H1 (cell line): ENCODE measurements at regions not wholly inside any gene's neighbourhood (a gene's known extent, or its start where the extent isn't known, plus 50 kb on each side); places are given as distances from the start of the nearest gene placed in this dataset.

ENCODE experiments used
- CTCF ChIA-PET: fragments of 300-600 bp; sonication (Branson Sonifier 250); formaldehyde crosslinking; loops from one replicate; lab custom pipeline; 2021; ENCODE audit not compliant: partially characterized antibody; lab: Charles Lee
- POLR2A ChIA-PET: fragments of 300-600 bp; sonication (Branson Sonifier 250); formaldehyde crosslinking; loops from one replicate; lab custom pipeline; 2021; ENCODE audit warnings: inconsistent platforms; ENCODE audit not compliant: partially characterized antibody; lab: Charles Lee
- DNase-seq, 2 experiments: peaks; one replicate each; pipeline versions ENCODE4 v3.0.0 to v3.0.0-alpha.2; 2010 to 2022; ENCODE audit warnings: low spot score in 2 of 2, low read depth in 1 of 2, mixed read lengths in 1 of 2
- FAIRE-seq: peaks from 2 replicates; lab custom pipeline; 2011; peaks lifted over from hg19 to GRCh38; lab: Jason Lieb, UNC
- H2AFZ ChIP-seq: 2 replicates; pipeline ENCODE4 v1.8.1; 2012; ENCODE audit warnings: low read length, inconsistent platforms
- H2AK5ac ChIP-seq: 2 replicates; pipeline ENCODE4 v1.6.1; 2013; ENCODE audit warnings: low read depth, low read length
- H2BK120ac ChIP-seq: replicated peaks from 2 replicates; pipeline ENCODE3; 2013; ENCODE audit warnings: low read depth, low read length, inconsistent platforms
- H2BK12ac ChIP-seq: 2 replicates; pipeline ENCODE4 v1.6.1; 2013; ENCODE audit warnings: low read depth, low read length
- H2BK15ac ChIP-seq: 2 replicates; pipeline ENCODE4 v1.6.1; 2013; ENCODE audit warnings: low read length
- H2BK20ac ChIP-seq: 2 replicates; pipeline ENCODE4 v1.6.1; 2013; ENCODE audit warnings: low read length
- H2BK5ac ChIP-seq: 2 replicates; pipeline ENCODE4 v1.6.1; 2013; ENCODE audit warnings: low read depth, low read length
- H3K14ac ChIP-seq: 2 replicates; pipeline ENCODE4 v1.6.1; 2013; ENCODE audit warnings: inconsistent platforms; ENCODE audit not compliant: insufficient read length
- H3K18ac ChIP-seq: 2 replicates; pipeline ENCODE4 v1.6.1; 2013; ENCODE audit warnings: low read length; ENCODE audit errors: extremely low read depth
- H3K23ac ChIP-seq: 2 replicates; pipeline ENCODE4 v1.6.1; 2013; ENCODE audit warnings: inconsistent platforms; ENCODE audit not compliant: insufficient read length
- H3K23me2 ChIP-seq: 2 replicates; pipeline ENCODE4 v1.6.1; 2013; ENCODE audit warnings: low read depth, low read length
- H3K27ac ChIP-seq: 2 replicates; pipeline ENCODE4 v1.6.1; 2011; ENCODE audit warnings: low read depth, low read length, inconsistent platforms
- H3K27me3 ChIP-seq, 4 experiments: replicated peaks in 1 of 4; 1 replicate in 1 of 4; 2 replicates in 3 of 4; pipeline versions ENCODE4 v1.6.1 to v1.8.1; 2011 to 2013; ENCODE audit warnings: low read length in 3 of 4, mild to moderate bottlenecking in 3 of 4, inconsistent platforms in 2 of 4, mixed read lengths in 2 of 4, moderate library complexity in 1 of 4; ENCODE audit not compliant: control insufficient read depth in 3 of 4, insufficient read depth in 3 of 4; ENCODE audit errors: extremely low read depth in 1 of 4
- H3K36me3 ChIP-seq, 4 experiments: 2 replicates each; pipeline versions ENCODE4 v1.6.1 to v1.8.1; 2011 to 2013; ENCODE audit warnings: mild to moderate bottlenecking in 4 of 4, low read length in 3 of 4, moderate library complexity in 2 of 4, control low read depth in 1 of 4, inconsistent platforms in 1 of 4; ENCODE audit not compliant: insufficient read depth in 4 of 4, control insufficient read depth in 2 of 4
- H3K4ac ChIP-seq: replicated peaks from 2 replicates; pipeline ENCODE3; 2013; ENCODE audit warnings: low read length, low read depth, mixed read lengths, inconsistent platforms; ENCODE audit not compliant: insufficient read length
- H3K4me1 ChIP-seq, 4 experiments: replicated peaks in 1 of 4; 1 replicate in 1 of 4; 2 replicates in 3 of 4; pipeline versions ENCODE4 v1.6.1 to v1.8.1; 2011 to 2013; ENCODE audit warnings: low read length in 3 of 4, inconsistent platforms in 2 of 4, mixed read lengths in 1 of 4; ENCODE audit not compliant: insufficient read depth in 4 of 4, control insufficient read depth in 3 of 4
- H3K4me2 ChIP-seq, 2 experiments: 2 replicates each; pipeline versions ENCODE4 v1.6.1 to v1.8.1; 2011 to 2013; ENCODE audit warnings: low read depth in 2 of 2, low read length in 2 of 2, control low read depth in 1 of 2, inconsistent platforms in 1 of 2, mild to moderate bottlenecking in 1 of 2; ENCODE audit not compliant: insufficient read depth in 1 of 2
- H3K4me3 ChIP-seq, 4 experiments: fragments of 200-600, 300-600 bp in 1 of 4; sonication (generic), shearing (Covaris generic), sonication (Bioruptor Twin) in 1 of 4; 2 replicates each; pipeline versions ENCODE4 v1.5.1 to v1.8.1; 2011 to 2016; ENCODE audit warnings: low read length in 4 of 4, low read depth in 3 of 4, control low read depth in 2 of 4, inconsistent platforms in 2 of 4, mild to moderate bottlenecking in 2 of 4, mixed read lengths in 1 of 4, moderate library complexity in 1 of 4; ENCODE audit not compliant: insufficient read depth in 2 of 4; ENCODE audit errors: extremely low read depth in 1 of 4
- H3K56ac ChIP-seq: replicated peaks from 2 replicates; pipeline ENCODE3; 2013; ENCODE audit warnings: low read depth, mild to moderate bottlenecking, mixed read lengths, low read length, inconsistent platforms; ENCODE audit not compliant: insufficient read length
- H3K79me1 ChIP-seq: 2 replicates; pipeline ENCODE4 v1.6.1; 2013; ENCODE audit warnings: low read depth, low read length, control low read depth
- H3K79me2 ChIP-seq, 2 experiments: 2 replicates each; pipeline versions ENCODE4 v1.6.1 to v1.8.1; 2012 to 2013; ENCODE audit warnings: low read length in 2 of 2, mild to moderate bottlenecking in 2 of 2, inconsistent platforms in 1 of 2; ENCODE audit not compliant: insufficient read depth in 2 of 2, control insufficient read depth in 1 of 2
- H3K9ac ChIP-seq, 4 experiments: replicated peaks in 1 of 4; 1 replicate in 1 of 4; 2 replicates in 3 of 4; pipeline versions ENCODE4 v1.6.1 to v1.8.1; 2011 to 2013; ENCODE audit warnings: low read depth in 3 of 4, low read length in 3 of 4, control low read depth in 2 of 4, mild to moderate bottlenecking in 2 of 4, moderate library complexity in 2 of 4, inconsistent platforms in 1 of 4; ENCODE audit errors: extremely low read depth in 1 of 4
- H3K9me3 ChIP-seq, 2 experiments: 2 replicates each; pipeline versions ENCODE4 v1.6.1 to v1.8.1; 2012 to 2013; ENCODE audit warnings: mild to moderate bottlenecking in 2 of 2, moderate library complexity in 2 of 2, control low read depth in 1 of 2, inconsistent platforms in 1 of 2, low read depth in 1 of 2, low read length in 1 of 2, mixed read lengths in 1 of 2; ENCODE audit not compliant: insufficient read depth in 2 of 2
- H4K20me1 ChIP-seq, 2 experiments: replicated peaks in 1 of 2; 2 replicates each; pipeline versions ENCODE3 to v1.8.1; 2011 to 2013; ENCODE audit warnings: inconsistent platforms in 2 of 2, low read length in 2 of 2, mild to moderate bottlenecking in 1 of 2; ENCODE audit not compliant: insufficient read depth in 2 of 2, control insufficient read depth in 1 of 2
- H4K5ac ChIP-seq: 2 replicates; pipeline ENCODE4 v1.6.1; 2013; ENCODE audit warnings: low read length, low read depth, mixed read lengths, inconsistent platforms; ENCODE audit not compliant: insufficient read length
- H4K8ac ChIP-seq: 2 replicates; pipeline ENCODE4 v1.8.0; 2013; ENCODE audit warnings: mild to moderate bottlenecking, moderate library complexity, low read length, inconsistent platforms; ENCODE audit not compliant: insufficient read depth; ENCODE audit errors: extremely low read depth
- H4K91ac ChIP-seq: replicated peaks from 2 replicates; pipeline ENCODE3; 2013; ENCODE audit warnings: low read length, mixed read lengths, inconsistent platforms; ENCODE audit not compliant: insufficient read length
- BACH1 ChIP-seq: IDR thresholded peaks from 2 replicates; pipeline ENCODE4 v1.6.1; 2012; ENCODE audit warnings: low read length, improper control_type of control experiment
- BRCA1 ChIP-seq: IDR thresholded peaks from 2 replicates; pipeline ENCODE4 v1.6.1; 2012; ENCODE audit warnings: low read depth, low read length, improper control_type of control experiment
- CBX5 ChIP-seq: fragments of 300-800, 300-1000 bp; sonication (generic); IDR thresholded peaks from 2 replicates; pipeline ENCODE4 v1.7.1; 2016; ENCODE audit warnings: antibody characterized with exemption, low read length, low read depth
- HDAC6 ChIP-seq: IDR thresholded peaks from one replicate; pipeline ENCODE4 v1.7.1; 2012; ENCODE audit warnings: low read depth, mild to moderate bottlenecking, inconsistent platforms, low read length, moderate library complexity
- JUND ChIP-seq: IDR thresholded peaks from 2 replicates; pipeline ENCODE4 v1.6.1; 2011; ENCODE audit warnings: mild to moderate bottlenecking, improper control_type of control experiment, low read length
- KDM1A ChIP-seq: fragments of 200-600, 300-600 bp; sonication (generic); IDR thresholded peaks from 2 replicates; pipeline ENCODE4 v1.7.1; 2016; ENCODE audit warnings: mild to moderate bottlenecking, low read length, borderline replicate concordance
- KDM5A ChIP-seq: fragments of 200-600 bp; IDR thresholded peaks from 2 replicates; pipeline ENCODE4 v1.7.1; 2012; ENCODE audit warnings: mild to moderate bottlenecking, low read length, inconsistent platforms, mixed read lengths
- POU5F1 ChIP-seq: IDR thresholded peaks from 2 replicates; pipeline ENCODE4 v1.6.1; 2011; ENCODE audit warnings: low read depth, mild to moderate bottlenecking, low read length, moderate library complexity
- SIN3A ChIP-seq, 2 experiments: IDR thresholded peaks in 1 of 2; conservative IDR thresholded peaks in 1 of 2; 2 replicates each; pipeline ENCODE4 v1.6.1; 2011 to 2012; ENCODE audit warnings: low read length in 2 of 2, improper control_type of control experiment in 1 of 2, low read depth in 1 of 2, mild to moderate bottlenecking in 1 of 2
- SRF ChIP-seq: IDR thresholded peaks from 2 replicates; pipeline ENCODE4 v1.6.1; 2011; ENCODE audit warnings: mild to moderate bottlenecking, low read depth, low read length, moderate library complexity
- SUZ12 ChIP-seq: fragments of 200-600 bp; sonication (generic); IDR thresholded peaks from 2 replicates; pipeline ENCODE4 v1.6.1; 2012; ENCODE audit warnings: mild to moderate bottlenecking, inconsistent platforms, low read length, moderate library complexity, mixed read lengths
- TAF1 ChIP-seq: IDR thresholded peaks from 2 replicates; pipeline ENCODE4 v1.6.1; 2011; ENCODE audit warnings: mild to moderate bottlenecking, low read depth, low read length
- TBP ChIP-seq: IDR thresholded peaks from 2 replicates; pipeline ENCODE4 v1.6.1; 2011; ENCODE audit warnings: low read depth, low read length, improper control_type of control experiment
- TEAD4 ChIP-seq: IDR thresholded peaks from 2 replicates; pipeline ENCODE4 v1.6.1; 2012; ENCODE audit warnings: low read depth, low read length, inconsistent platforms, mixed read lengths
- YY1 ChIP-seq: IDR thresholded peaks from 2 replicates; pipeline ENCODE4 v1.6.1; 2011; ENCODE audit warnings: low read depth, mild to moderate bottlenecking, low read length
- WGBS, 2 experiments: shearing (Covaris generic) in 1 of 2; methylation state at CpG; one replicate each; pipeline versions ENCODE4 v1.1.6 to v1.1.7; 2013 to 2015; ENCODE audit warnings: low lambda C conversion rate in 2 of 2, mixed read lengths in 2 of 2, inconsistent platforms in 1 of 2, low coverage in 1 of 2, missing lambda C conversion rate in 1 of 2; ENCODE audit not compliant: insufficient replicate concordance in 2 of 2, insufficient coverage in 1 of 2, insufficient read length in 1 of 2; ENCODE audit errors: extremely low coverage in 1 of 2, missing lambda C conversion rate in 1 of 2; 5-methylcytosine and 5-hydroxymethylcytosine counted together

DNA sequence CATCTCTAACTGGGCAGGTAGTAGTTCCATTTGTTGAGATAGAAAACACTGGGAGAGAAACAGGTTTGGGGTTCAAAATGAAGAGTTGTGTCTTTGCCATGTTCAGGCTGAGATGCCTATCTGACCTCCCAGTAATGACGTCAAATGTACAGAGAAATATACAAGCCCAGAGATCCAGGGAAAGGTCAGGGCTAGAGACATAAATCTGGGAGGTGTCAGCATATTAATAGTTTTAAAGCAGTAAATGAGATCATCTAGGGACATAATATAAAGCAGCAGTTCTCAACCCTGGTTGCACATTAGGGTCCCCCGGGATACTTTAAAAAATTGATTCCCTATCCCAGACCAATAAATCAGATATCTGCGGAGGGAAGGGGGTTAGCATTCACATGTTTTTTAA lies 501.5 kb downstream of the UQCRFS1 start:
- H2BK20ac ChIP-seq, result no peak overlapping the region
- no peak overlapping the region for H4K91ac ChIP-seq
- H3K18ac ChIP-seq, result no peak overlapping the region
- no peak overlapping the region for H3K56ac ChIP-seq
- FAIRE-seq (no peak), DNase-seq (no peak)
- no peak overlapping the region for H2BK5ac ChIP-seq
- H2BK15ac ChIP-seq, result no peak overlapping the region
- H4K20me1 ChIP-seq, result no peaks in the 10 kb centered on the region
- H4K5ac ChIP-seq, result no peak overlapping the region
- no peak overlapping the region for H3K4me2 ChIP-seq
- no peak overlapping the region for H2BK12ac ChIP-seq
- H2AK5ac ChIP-seq, result no peak overlapping the region
- H3K9ac ChIP-seq, result no peak overlapping the region
- no peak overlapping the region for H3K14ac ChIP-seq
- no peaks in the 10 kb centered on the region for H3K79me2 ChIP-seq
- no peak overlapping the region for H2AFZ ChIP-seq
- H2BK120ac ChIP-seq, result no peak overlapping the region
- CTCF ChIA-PET, result interaction anchor here (0.7 to 1.9 kb wide), 6 partner anchors 8 to 242 kb away, joined by 3 to 6 read pairs (median 4); no protein-coding TSS in a partner anchor
- WGBS, 2 experiments, result 90% methylated on average over 3 of the region's 3 CpGs; no CpG with 5 or more reads in 1 of the 2 experiments
- H4K8ac ChIP-seq, result no peak overlapping the region
- no peaks in the 10 kb centered on the region for H3K4me1 ChIP-seq
- POLR2A ChIA-PET, result no interaction called here
- no peaks in the 10 kb centered on the region for H3K23me2 ChIP-seq
- H3K36me3 ChIP-seq, result no peaks in the 10 kb centered on the region; a peak in 2 of 8 replicates
- no peak overlapping the region for H3K4ac ChIP-seq
- H3K79me1 ChIP-seq, result no peaks in the 10 kb centered on the region
- H3K27me3 ChIP-seq, result no peaks in the 10 kb centered on the region
- H3K4me3 ChIP-seq, result no peak overlapping the region
- H3K23ac ChIP-seq, result no peak overlapping the region
- H3K9me3 ChIP-seq, result no peaks in the 10 kb centered on the region
- no peak overlapping the region for H3K27ac ChIP-seq
- TF ChIP-seq TEAD4, result no peak
- no peak for TF ChIP-seq POU5F1
- no peak for TF ChIP-seq SRF
- TF ChIP-seq TAF1, result no peak
- no peak for TF ChIP-seq KDM5A
- no peak for TF ChIP-seq BRCA1
- no peak for TF ChIP-seq SIN3A (conservative IDR thresholded peaks at IDR 0.05 in 1 of 2, IDR thresholded peaks at IDR 0.05 in 1 of 2; ENCODE audit: low read depth in 1 of 2, low read length in 2 of 2)
- no peak for TF ChIP-seq HDAC6
- TF ChIP-seq BACH1, result no peak
- no peak for TF ChIP-seq TBP
- TF ChIP-seq CBX5, result no peak
- TF ChIP-seq YY1, result no peak
- no peak for TF ChIP-seq SUZ12
- TF ChIP-seq KDM1A, result no peak
- TF ChIP-seq JUND, result no peak
